ENCODE measurements at regions not wholly inside any gene's neighbourhood (a gene's known extent, or its start where the extent isn't known, plus 50 kb on each side); places are given as distances from the start of the nearest gene placed in this dataset.

- ChIA-PET POLR2A (no interaction called here), CTCF (no interaction called here)
- intact Hi-C loops (cut with micrococcal nuclease): no loop called here
- ATAC-seq (no peak), DNase-seq (no peak)
- no peak overlapping the region for H3K27ac Mint-ChIP-seq
- no peaks in the 10 kb centered on the region for H3K4me1 Mint-ChIP-seq (ENCODE audit: low read depth)
- H3K4me3 Mint-ChIP-seq: no peak overlapping the region
- no peaks in the 10 kb centered on the region for H3K27me3 Mint-ChIP-seq
- no peaks in the 10 kb centered on the region for H3K36me3 Mint-ChIP-seq (ENCODE audit: low read depth)
- no peaks in the 10 kb centered on the region for H3K9me3 Mint-ChIP-seq
- no peak for TF ChIP-seq CTCF (IDR thresholded peaks at IDR 0.05)
These were observed 51.2 kb upstream of the KL start for GRCh38 chr13:32964987-32965386.

All from activated CD8-positive, alpha-beta T cell treated with anti-CD3 and anti-CD28 coated beads for 36 hours (primary cell).